ENCODE measurements at regions not wholly inside any gene's neighbourhood (a gene's known extent, or its start where the extent isn't known, plus 50 kb on each side); places are given as distances from the start of the nearest gene placed in this dataset.
"Not testable (repeated sequence)": the region's sequence is repeated elsewhere in the genome, so short reads cannot be mapped to it uniquely, and the experiment has no call there.

- no peak for DNase-seq (ENCODE audit: low read depth, low spot score)
- no peak overlapping the region for H3K27ac ChIP-seq
Measured at GRCh38 chr9:7636309-7636708, 163.3 kb downstream of the DMAC1 start.

GRCh38 chr9:7626571-7627029 is 173.0 kb downstream of the DMAC1 start:
- not testable (repeated sequence) for DNase-seq (ENCODE audit: low read depth, low spot score); H3K27ac ChIP-seq

GRCh38 chr9:7622481-7622880 is 177.1 kb downstream of the DMAC1 start:
- H3K27ac ChIP-seq: no peak overlapping the region
- no peak for DNase-seq (ENCODE audit: low read depth, low spot score)

GRCh38 chr9:7615344-7615743 is 184.2 kb downstream of the DMAC1 start:
- DNase-seq (ENCODE audit: low read depth, low spot score): no peak
- no peak overlapping the region for H3K27ac ChIP-seq

- no peak overlapping the region for H3K27ac ChIP-seq
- no peak for DNase-seq (ENCODE audit: low read depth, low spot score)
Measured at GRCh38 chr9:7613931-7614330, 185.6 kb downstream of the DMAC1 start.

GRCh38 chr9:7608261-7608660 is 191.3 kb downstream of the DMAC1 start:
- H3K27ac ChIP-seq: no peak overlapping the region
- DNase-seq (ENCODE audit: low read depth, low spot score): no peak

GRCh38 chr9:7607421-7607820 is 192.2 kb downstream of the DMAC1 start:
- DNase-seq (ENCODE audit: low read depth, low spot score): no peak
- H3K27ac ChIP-seq: no peak overlapping the region

GRCh38 chr9:7606591-7606990 is 193.0 kb downstream of the DMAC1 start:
- no peak overlapping the region for H3K27ac ChIP-seq
- DNase-seq (ENCODE audit: low read depth, low spot score): no peak

GRCh38 chr9:7601739-7602138 is 197.8 kb downstream of the DMAC1 start:
- H3K27ac ChIP-seq: no peak overlapping the region

GRCh38 chr9:7597716-7598115 is 201.9 kb downstream of the DMAC1 start:
- no peak overlapping the region for H3K27ac ChIP-seq
- DNase-seq (ENCODE audit: low read depth, low spot score): no peak

More at GRCh38 chr9:7601739-7602138, 197.8 kb downstream of the DMAC1 start:
- no peak for DNase-seq (ENCODE audit: low read depth, low spot score)

- no peak for DNase-seq (ENCODE audit: low read depth, low spot score)
- H3K27ac ChIP-seq: no peak overlapping the region
Measured at GRCh38 chr9:7592321-7593316, 207.0 kb downstream of the DMAC1 start.

- H3K27ac ChIP-seq: no peak overlapping the region
- no peak for DNase-seq (ENCODE audit: low read depth, low spot score)
Measured at GRCh38 chr9:7591501-7591900, 208.1 kb downstream of the DMAC1 start.

GRCh38 chr9:7580568-7580967 is 219.0 kb downstream of the DMAC1 start:
- no peak overlapping the region for H3K27ac ChIP-seq
- no peak for DNase-seq (ENCODE audit: low read depth, low spot score)

- no peak for DNase-seq (ENCODE audit: low read depth, low spot score)
- no peak overlapping the region for H3K27ac ChIP-seq
Measured at GRCh38 chr9:7579351-7579750, 220.2 kb downstream of the DMAC1 start.

- DNase-seq (ENCODE audit: low read depth, low spot score): no peak
- no peak overlapping the region for H3K27ac ChIP-seq
Measured at GRCh38 chr9:7578951-7579350, 220.6 kb downstream of the DMAC1 start.

- no peak for DNase-seq (ENCODE audit: low read depth, low spot score)
- no peak overlapping the region for H3K27ac ChIP-seq
Measured at GRCh38 chr9:7570107-7570720, 229.4 kb downstream of the DMAC1 start.

GRCh38 chr9:7567687-7568086 is 231.9 kb downstream of the DMAC1 start:
- H3K27ac ChIP-seq: no peak overlapping the region
- no peak for DNase-seq (ENCODE audit: low read depth, low spot score)

- DNase-seq (ENCODE audit: low read depth, low spot score): no peak
- H3K27ac ChIP-seq: no peak overlapping the region
Measured at GRCh38 chr9:7561527-7562080, 238.0 kb downstream of the DMAC1 start.

- H3K27ac ChIP-seq: no peak overlapping the region
- DNase-seq (ENCODE audit: low read depth, low spot score): no peak
Measured at GRCh38 chr9:7560669-7561305, 238.8 kb downstream of the DMAC1 start.

- no peak for DNase-seq (ENCODE audit: low read depth, low spot score)
- H3K27ac ChIP-seq: no peak overlapping the region
Measured at GRCh38 chr9:7554699-7555098, 244.9 kb downstream of the DMAC1 start.

- H3K27ac ChIP-seq; DNase-seq (ENCODE audit: low read depth, low spot score): not testable (repeated sequence)
Measured at GRCh38 chr9:7552706-7553105, 246.9 kb downstream of the DMAC1 start.

Measured in epithelial cell of prostate (primary cell).